Gastrocnemius medialis (tissue), 4 donors: ENCODE measurements at regions not wholly inside any gene's neighbourhood (a gene's known extent, or its start where the extent isn't known, plus 50 kb on each side); places are given as distances from the start of the nearest gene placed in this dataset.

Experiments
- CTCF ChIP-seq, 5 experiments: fragments of 450-650 bp in 3 of 5; fragments of 200-600 bp in 2 of 5; sonication (generic) in 2 of 5; IDR thresholded peaks in 4 of 5; conservative IDR thresholded peaks in 1 of 5; 1 replicate in 4 of 5; 2 replicates in 1 of 5; pipeline ENCODE4 v1.5.1; 2016 to 2019; ENCODE audit warnings: antibody characterized with exemption in 5 of 5, mild to moderate bottlenecking in 3 of 5, moderate library complexity in 3 of 5
- POLR2A ChIP-seq, 2 donors: fragments of 450-650 bp; IDR thresholded peaks; one replicate each; pipeline ENCODE4 v1.6.1; 2017; ENCODE audit warnings: antibody characterized with exemption in 2 of 2, mild to moderate bottlenecking in 2 of 2, moderate library complexity in 2 of 2

- TF ChIP-seq CTCF (IDR thresholded peaks at IDR 0.05 in 4 of 5, conservative IDR thresholded peaks at IDR 0.05 in 1 of 5) = no peak
- TF ChIP-seq POLR2A (IDR thresholded peaks at IDR 0.05) = no peak
These were observed 67.2 kb upstream of the MLIP start for GRCh38 chr6:54044059-54044458.
